WTC11 (cell line): ENCODE measurements at regions not wholly inside any gene's neighbourhood (a gene's known extent, or its start where the extent isn't known, plus 50 kb on each side); places are given as distances from the start of the nearest gene placed in this dataset.

Source experiments
- CREM ChIP-seq: sonication (generic); formaldehyde crosslinking; IDR thresholded peaks from 2 replicates; pipeline ENCODE4 v1.8.1; 2022; ENCODE audit warnings: mild to moderate bottlenecking, missing genetic modification reagents, moderate library complexity
- GABPB1 ChIP-seq: sonication (generic); formaldehyde crosslinking; IDR thresholded peaks from 2 replicates; pipeline ENCODE4 v1.8.1; 2023; ENCODE audit warnings: mild to moderate bottlenecking, missing genetic modification reagents
- HMGA2 ChIP-seq: fragments of 250-450 bp; sonication (Bioruptor Pico); IDR thresholded peaks from 2 replicates; pipeline ENCODE4 v1.4.0; 2021; ENCODE audit warnings: mild to moderate bottlenecking, moderate library complexity
- NFYB ChIP-seq: sonication (generic); formaldehyde crosslinking; conservative IDR thresholded peaks from 2 replicates; pipeline ENCODE4 v1.8.0; 2022; ENCODE audit warnings: low read depth, missing genetic modification reagents
- ZNF232 ChIP-seq: sonication (generic); formaldehyde crosslinking; IDR thresholded peaks from 2 replicates; pipeline ENCODE4 v1.8.0; 2022; ENCODE audit warnings: mild to moderate bottlenecking, missing genetic modification reagents
- TF ChIP-seq, protein P1 (sequence below): fragments of 200-600 bp; IDR thresholded peaks from 2 replicates; pipeline ENCODE4 v1.8.0; 2022; ENCODE audit warnings: antibody characterized with exemption
- TF ChIP-seq, protein P2 (sequence below): sonication (generic); formaldehyde crosslinking; IDR thresholded peaks from 2 replicates; pipeline ENCODE4 v1.8.0; 2022; ENCODE audit warnings: missing genetic modification reagents
- TF ChIP-seq, protein P3 (sequence below): sonication (generic); formaldehyde crosslinking; IDR thresholded peaks from 2 replicates; pipeline ENCODE4 v1.8.1; 2022; ENCODE audit warnings: low read depth, missing genetic modification reagents, borderline replicate concordance
- TF ChIP-seq, protein P4 (sequence below): sonication (generic); formaldehyde crosslinking; IDR thresholded peaks from 2 replicates; pipeline ENCODE4 v1.8.1; 2023; ENCODE audit warnings: mild to moderate bottlenecking, moderate library complexity, missing genetic modification reagents
- TF ChIP-seq, protein P5 (sequence below): sonication (generic); formaldehyde crosslinking; IDR thresholded peaks from 2 replicates; pipeline ENCODE4 v1.8.0; 2022; ENCODE audit warnings: mild to moderate bottlenecking, missing genetic modification reagents
- TF ChIP-seq, protein P6 (sequence below): fragments of 250-450 bp; sonication (Bioruptor Pico); conservative IDR thresholded peaks from 2 replicates; pipeline ENCODE4 v1.9.0; 2021; ENCODE audit warnings: mild to moderate bottlenecking
- TF ChIP-seq, protein P7 (sequence below): fragments of 250-450 bp; sonication (Bioruptor Pico); IDR thresholded peaks from 2 replicates; pipeline ENCODE4 v1.9.0; 2021; ENCODE audit warnings: moderate library complexity, mild to moderate bottlenecking, inconsistent platforms, borderline replicate concordance
- TF ChIP-seq, protein P8 (sequence below): fragments of 250-450 bp; sonication (Bioruptor Pico); IDR thresholded peaks from 2 replicates; pipeline ENCODE4 v1.9.0; 2021; ENCODE audit warnings: mild to moderate bottlenecking

DNA sequence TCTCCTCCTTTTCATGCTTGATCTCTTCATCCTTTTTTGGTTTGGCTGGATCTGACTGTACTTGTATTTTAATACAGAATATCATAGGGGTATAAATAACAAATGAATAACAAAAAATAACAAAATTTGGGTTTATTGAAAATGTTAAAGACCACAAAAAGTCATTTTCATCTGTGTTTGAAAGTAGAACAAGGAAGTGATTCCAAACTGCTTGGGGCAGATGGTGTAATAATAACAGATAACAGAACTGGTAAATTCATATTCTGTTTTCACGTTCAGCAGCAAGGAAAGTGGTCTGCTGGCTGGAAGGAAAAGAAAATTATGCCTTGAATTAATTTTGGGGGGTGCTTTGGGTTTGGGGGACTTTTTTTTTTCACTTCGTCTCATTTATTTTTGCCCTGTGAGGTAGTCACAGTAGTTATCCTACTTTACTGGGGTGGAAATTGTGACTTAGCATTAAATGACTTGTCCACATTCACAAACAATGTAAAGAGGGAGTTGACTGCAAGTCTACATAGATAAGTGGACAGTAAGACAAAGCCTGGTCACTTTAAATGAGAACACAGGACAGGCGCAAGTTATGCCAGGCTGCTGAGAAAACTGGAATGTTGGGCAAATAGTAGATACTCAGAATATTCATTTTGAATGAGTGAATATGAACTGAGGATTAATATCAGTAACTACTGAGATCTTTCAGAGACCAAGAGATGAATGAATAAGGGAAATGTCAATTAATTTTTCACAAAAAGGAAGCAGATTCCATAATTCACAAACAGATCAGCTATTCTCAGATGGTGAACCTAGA lies 193.9 kb upstream of the CITED2 start:
- TF ChIP-seq, protein P1, sequence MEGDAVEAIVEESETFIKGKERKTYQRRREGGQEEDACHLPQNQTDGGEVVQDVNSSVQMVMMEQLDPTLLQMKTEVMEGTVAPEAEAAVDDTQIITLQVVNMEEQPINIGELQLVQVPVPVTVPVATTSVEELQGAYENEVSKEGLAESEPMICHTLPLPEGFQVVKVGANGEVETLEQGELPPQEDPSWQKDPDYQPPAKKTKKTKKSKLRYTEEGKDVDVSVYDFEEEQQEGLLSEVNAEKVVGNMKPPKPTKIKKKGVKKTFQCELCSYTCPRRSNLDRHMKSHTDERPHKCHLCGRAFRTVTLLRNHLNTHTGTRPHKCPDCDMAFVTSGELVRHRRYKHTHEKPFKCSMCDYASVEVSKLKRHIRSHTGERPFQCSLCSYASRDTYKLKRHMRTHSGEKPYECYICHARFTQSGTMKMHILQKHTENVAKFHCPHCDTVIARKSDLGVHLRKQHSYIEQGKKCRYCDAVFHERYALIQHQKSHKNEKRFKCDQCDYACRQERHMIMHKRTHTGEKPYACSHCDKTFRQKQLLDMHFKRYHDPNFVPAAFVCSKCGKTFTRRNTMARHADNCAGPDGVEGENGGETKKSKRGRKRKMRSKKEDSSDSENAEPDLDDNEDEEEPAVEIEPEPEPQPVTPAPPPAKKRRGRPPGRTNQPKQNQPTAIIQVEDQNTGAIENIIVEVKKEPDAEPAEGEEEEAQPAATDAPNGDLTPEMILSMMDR: no peak
- TF ChIP-seq, protein P2, sequence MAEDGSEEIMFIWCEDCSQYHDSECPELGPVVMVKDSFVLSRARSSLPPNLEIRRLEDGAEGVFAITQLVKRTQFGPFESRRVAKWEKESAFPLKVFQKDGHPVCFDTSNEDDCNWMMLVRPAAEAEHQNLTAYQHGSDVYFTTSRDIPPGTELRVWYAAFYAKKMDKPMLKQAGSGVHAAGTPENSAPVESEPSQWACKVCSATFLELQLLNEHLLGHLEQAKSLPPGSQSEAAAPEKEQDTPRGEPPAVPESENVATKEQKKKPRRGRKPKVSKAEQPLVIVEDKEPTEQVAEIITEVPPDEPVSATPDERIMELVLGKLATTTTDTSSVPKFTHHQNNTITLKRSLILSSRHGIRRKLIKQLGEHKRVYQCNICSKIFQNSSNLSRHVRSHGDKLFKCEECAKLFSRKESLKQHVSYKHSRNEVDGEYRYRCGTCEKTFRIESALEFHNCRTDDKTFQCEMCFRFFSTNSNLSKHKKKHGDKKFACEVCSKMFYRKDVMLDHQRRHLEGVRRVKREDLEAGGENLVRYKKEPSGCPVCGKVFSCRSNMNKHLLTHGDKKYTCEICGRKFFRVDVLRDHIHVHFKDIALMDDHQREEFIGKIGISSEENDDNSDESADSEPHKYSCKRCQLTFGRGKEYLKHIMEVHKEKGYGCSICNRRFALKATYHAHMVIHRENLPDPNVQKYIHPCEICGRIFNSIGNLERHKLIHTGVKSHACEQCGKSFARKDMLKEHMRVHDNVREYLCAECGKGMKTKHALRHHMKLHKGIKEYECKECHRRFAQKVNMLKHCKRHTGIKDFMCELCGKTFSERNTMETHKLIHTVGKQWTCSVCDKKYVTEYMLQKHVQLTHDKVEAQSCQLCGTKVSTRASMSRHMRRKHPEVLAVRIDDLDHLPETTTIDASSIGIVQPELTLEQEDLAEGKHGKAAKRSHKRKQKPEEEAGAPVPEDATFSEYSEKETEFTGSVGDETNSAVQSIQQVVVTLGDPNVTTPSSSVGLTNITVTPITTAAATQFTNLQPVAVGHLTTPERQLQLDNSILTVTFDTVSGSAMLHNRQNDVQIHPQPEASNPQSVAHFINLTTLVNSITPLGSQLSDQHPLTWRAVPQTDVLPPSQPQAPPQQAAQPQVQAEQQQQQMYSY (CRISPR knock-in tag): no peak
- TF ChIP-seq CREM (no peak), HMGA2 (CRISPR knock-in tag) (no peak), NFYB (CRISPR knock-in tag) (no peak), ZNF232 (CRISPR knock-in tag) (no peak), GABPB1 (CRISPR knock-in tag) (no peak)
- TF ChIP-seq, protein P3, sequence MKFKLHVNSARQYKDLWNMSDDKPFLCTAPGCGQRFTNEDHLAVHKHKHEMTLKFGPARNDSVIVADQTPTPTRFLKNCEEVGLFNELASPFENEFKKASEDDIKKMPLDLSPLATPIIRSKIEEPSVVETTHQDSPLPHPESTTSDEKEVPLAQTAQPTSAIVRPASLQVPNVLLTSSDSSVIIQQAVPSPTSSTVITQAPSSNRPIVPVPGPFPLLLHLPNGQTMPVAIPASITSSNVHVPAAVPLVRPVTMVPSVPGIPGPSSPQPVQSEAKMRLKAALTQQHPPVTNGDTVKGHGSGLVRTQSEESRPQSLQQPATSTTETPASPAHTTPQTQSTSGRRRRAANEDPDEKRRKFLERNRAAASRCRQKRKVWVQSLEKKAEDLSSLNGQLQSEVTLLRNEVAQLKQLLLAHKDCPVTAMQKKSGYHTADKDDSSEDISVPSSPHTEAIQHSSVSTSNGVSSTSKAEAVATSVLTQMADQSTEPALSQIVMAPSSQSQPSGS: no peak
- TF ChIP-seq, protein P4, sequence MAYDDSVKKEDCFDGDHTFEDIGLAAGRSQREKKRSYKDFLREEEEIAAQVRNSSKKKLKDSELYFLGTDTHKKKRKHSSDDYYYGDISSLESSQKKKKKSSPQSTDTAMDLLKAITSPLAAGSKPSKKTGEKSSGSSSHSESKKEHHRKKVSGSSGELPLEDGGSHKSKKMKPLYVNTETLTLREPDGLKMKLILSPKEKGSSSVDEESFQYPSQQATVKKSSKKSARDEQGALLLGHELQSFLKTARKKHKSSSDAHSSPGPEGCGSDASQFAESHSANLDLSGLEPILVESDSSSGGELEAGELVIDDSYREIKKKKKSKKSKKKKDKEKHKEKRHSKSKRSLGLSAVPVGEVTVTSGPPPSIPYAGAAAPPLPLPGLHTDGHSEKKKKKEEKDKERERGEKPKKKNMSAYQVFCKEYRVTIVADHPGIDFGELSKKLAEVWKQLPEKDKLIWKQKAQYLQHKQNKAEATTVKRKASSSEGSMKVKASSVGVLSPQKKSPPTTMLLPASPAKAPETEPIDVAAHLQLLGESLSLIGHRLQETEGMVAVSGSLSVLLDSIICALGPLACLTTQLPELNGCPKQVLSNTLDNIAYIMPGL (CRISPR knock-in tag): no peak
- TF ChIP-seq, protein P5, sequence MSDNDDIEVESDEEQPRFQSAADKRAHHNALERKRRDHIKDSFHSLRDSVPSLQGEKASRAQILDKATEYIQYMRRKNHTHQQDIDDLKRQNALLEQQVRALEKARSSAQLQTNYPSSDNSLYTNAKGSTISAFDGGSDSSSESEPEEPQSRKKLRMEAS (CRISPR knock-in tag): no peak
- TF ChIP-seq, protein P6, sequence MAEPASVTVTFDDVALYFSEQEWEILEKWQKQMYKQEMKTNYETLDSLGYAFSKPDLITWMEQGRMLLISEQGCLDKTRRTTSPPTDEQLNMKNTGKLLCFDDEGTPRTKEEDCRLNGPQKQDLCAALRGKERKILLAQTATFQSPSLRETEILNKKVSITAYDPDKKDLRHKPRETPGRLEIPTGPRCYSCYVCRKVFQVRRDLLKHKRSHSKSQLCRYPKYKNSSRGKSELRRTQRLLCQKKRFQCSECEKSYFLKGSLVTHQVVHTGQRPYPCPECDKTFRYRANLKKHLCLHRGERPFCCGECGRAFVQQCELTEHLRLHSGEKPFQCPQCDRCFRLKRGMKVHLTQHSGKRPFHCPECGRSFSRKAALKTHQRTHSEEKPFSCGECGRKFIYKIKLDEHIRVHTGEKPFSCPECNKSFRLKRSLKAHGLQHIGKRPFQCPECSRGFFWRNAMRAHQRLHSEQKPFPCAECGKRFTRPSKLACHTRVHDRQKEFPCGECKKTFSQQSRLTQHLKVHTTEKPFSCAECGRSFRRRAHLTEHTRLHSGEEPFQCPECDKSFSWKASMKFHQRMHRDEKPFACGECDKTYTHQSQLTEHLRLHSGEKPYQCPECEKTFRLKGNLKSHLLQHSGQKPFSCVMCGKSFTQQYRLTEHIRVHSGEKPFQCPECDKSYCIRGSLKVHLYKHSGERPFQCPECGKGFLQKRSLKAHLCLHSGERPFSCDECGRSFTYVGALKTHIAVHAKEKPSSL (CRISPR knock-in tag): no peak
- TF ChIP-seq, protein P7, sequence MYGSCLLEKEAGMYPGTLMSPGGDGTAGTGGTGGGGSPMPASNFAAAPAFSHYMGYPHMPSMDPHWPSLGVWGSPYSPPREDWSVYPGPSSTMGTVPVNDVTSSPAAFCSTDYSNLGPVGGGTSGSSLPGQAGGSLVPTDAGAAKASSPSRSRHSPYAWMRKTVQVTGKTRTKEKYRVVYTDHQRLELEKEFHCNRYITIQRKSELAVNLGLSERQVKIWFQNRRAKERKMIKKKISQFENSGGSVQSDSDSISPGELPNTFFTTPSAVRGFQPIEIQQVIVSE (CRISPR knock-in tag): no peak
- TF ChIP-seq, protein P8, sequence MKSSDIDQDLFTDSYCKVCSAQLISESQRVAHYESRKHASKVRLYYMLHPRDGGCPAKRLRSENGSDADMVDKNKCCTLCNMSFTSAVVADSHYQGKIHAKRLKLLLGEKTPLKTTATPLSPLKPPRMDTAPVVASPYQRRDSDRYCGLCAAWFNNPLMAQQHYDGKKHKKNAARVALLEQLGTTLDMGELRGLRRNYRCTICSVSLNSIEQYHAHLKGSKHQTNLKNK (CRISPR knock-in tag): no peak
